Nephron (organoid): ENCODE measurements at regions not wholly inside any gene's neighbourhood (a gene's known extent, or its start where the extent isn't known, plus 50 kb on each side); places are given as distances from the start of the nearest gene placed in this dataset.
"Not testable (repeated sequence)": the region's sequence is repeated elsewhere in the genome, so short reads cannot be mapped to it uniquely, and the experiment has no call there.

Source experiments
- H3K27ac Mint-ChIP-seq, 3 experiments: 2 replicates each; pipeline ENCODE4 v1.8.0; 2020; ENCODE audit warnings: mixed read lengths in 3 of 3, mild to moderate bottlenecking in 2 of 3, moderate library complexity in 1 of 3
- H3K27me3 Mint-ChIP-seq: 2 replicates; pipeline ENCODE4 v1.8.0; 2021; ENCODE audit warnings: low read depth, mild to moderate bottlenecking, moderate library complexity, mixed read lengths
- H3K36me3 Mint-ChIP-seq: 2 replicates; pipeline ENCODE4 v1.8.0; 2020; ENCODE audit warnings: low read depth, mixed read lengths
- H3K4me1 Mint-ChIP-seq: 2 replicates; pipeline ENCODE4 v1.8.0; 2020; ENCODE audit warnings: mixed read lengths
- H3K4me3 Mint-ChIP-seq, 3 experiments: 2 replicates each; pipeline ENCODE4 v1.8.0; 2020; ENCODE audit warnings: mild to moderate bottlenecking in 3 of 3, mixed read lengths in 3 of 3, moderate library complexity in 2 of 3
- H3K9me3 Mint-ChIP-seq: 2 replicates; pipeline ENCODE4 v1.8.0; 2020; ENCODE audit warnings: mixed read lengths
- TF ChIP-seq, protein P1 (sequence below), 3 experiments: fragments of 200-600 bp; sonication (generic); IDR thresholded peaks; one replicate each; pipeline ENCODE4 v1.5.0; 2021; ENCODE audit warnings: antibody characterized with exemption in 3 of 3; ENCODE audit not compliant: unreplicated experiment in 3 of 3

DNA sequence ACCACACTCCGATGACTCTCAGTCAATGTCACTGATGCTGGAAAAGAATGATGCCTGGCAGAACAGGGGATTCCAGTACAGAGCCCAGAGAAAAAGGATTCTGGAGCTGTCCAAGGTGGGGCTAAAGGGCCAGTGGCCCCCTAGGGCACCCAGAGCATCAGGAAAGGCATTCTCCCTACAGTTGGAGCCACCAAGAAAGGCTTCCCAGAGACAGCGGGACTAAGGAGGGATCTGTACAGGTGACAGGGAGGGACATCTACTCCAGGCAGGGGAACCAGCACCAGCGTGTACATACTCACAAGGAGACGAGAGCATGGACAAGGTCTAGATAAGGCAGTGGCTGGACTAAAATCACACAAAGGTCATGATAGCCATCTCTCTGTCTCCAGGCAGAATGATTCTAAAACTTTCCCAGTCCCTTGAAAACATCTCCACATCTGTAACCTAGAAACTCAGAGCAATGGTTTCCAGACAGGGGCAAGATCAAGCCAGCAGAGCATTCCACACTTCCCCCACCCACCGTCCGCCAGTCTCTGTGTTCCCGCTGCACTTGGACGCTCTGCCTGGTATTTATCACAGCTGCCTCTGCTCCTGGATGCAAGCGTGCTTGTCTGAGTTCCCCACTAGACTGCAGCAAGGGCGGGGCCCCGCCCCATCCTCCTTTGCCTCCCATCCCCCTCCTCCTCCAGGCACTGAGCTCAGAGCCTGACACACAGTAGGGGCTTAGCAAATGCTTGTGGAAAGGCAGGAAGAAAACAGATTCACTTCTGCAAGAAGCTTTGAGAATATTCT, 111.6 kb upstream of the ZC3H12A start:
- Mint-ChIP-seq H3K4me3 (no peak overlapping the region), H3K27ac (no peak overlapping the region), H3K27me3 (peaks cover 70% of the 10 kb centered on the region), H3K9me3 (no peaks in the 10 kb centered on the region), H3K4me1 (peaks cover 9% of the 10 kb centered on the region), H3K36me3 (no peaks in the 10 kb centered on the region)
- TF ChIP-seq, protein P1, sequence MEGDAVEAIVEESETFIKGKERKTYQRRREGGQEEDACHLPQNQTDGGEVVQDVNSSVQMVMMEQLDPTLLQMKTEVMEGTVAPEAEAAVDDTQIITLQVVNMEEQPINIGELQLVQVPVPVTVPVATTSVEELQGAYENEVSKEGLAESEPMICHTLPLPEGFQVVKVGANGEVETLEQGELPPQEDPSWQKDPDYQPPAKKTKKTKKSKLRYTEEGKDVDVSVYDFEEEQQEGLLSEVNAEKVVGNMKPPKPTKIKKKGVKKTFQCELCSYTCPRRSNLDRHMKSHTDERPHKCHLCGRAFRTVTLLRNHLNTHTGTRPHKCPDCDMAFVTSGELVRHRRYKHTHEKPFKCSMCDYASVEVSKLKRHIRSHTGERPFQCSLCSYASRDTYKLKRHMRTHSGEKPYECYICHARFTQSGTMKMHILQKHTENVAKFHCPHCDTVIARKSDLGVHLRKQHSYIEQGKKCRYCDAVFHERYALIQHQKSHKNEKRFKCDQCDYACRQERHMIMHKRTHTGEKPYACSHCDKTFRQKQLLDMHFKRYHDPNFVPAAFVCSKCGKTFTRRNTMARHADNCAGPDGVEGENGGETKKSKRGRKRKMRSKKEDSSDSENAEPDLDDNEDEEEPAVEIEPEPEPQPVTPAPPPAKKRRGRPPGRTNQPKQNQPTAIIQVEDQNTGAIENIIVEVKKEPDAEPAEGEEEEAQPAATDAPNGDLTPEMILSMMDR (IDR thresholded peaks at IDR 0.05; ENCODE audit: unreplicated experiment in 3 of 3), result no peak

DNA sequence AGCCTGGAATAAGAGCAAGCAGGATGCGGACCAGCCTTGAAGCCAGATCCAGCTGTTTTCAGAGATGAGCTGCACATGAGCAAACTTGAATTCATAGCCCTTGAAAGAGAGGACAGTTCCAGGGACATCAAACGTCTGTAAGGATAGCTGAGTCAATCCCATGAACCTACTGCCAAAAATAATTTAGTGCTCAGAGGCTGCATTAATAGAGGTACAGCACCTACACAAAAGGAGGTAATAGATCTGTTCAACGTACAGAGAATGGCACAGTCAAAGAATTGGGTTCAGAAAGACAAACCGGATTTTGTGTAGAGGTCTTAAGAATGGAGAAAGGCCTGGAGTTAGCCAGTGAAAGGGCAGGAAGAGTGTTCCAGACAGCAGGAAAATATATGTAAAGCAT, 110.8 kb upstream of the ZC3H12A start:
- Mint-ChIP-seq H3K27ac (no peak overlapping the region), H3K36me3 (no peaks in the 10 kb centered on the region), H3K4me3 (no peak overlapping the region), H3K27me3 (peaks cover 65% of the 10 kb centered on the region), H3K9me3 (no peaks in the 10 kb centered on the region), H3K4me1 (peaks cover 9% of the 10 kb centered on the region)
- TF ChIP-seq, protein P1 (IDR thresholded peaks at IDR 0.05; ENCODE audit: unreplicated experiment in 3 of 3), result no peak

DNA sequence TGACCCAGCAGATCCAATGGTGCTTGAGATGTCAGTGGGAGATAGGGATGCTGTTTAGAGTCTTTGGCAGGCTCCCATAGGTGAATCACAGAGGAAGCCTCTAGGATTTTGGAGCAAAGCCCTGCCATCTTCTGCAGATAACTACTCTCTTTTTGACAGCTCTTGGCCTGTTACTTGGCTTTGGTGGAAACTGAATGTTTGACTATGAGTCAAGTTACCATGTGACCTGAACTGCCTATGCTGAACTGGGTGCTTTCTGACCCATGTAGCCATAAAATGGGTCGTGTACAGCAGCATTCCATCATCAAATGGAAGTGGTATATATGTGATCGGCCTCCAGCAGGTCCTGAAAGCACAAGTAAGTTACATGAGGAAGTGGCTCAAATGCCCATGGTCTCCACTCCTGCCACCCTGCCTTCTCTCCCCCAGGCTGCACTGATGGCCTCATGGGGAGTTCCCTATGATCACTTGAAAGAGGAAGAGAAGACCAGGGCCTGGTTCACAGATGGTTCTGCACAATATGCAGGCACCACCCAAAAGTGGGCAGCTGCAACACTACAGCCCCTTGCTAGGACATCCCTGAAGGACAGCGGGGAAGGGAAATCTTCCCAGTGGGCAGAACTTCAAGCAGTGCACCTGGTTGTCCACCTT, 105.6 kb upstream of the ZC3H12A start:
- not testable (repeated sequence) for H3K4me1 Mint-ChIP-seq

DNA sequence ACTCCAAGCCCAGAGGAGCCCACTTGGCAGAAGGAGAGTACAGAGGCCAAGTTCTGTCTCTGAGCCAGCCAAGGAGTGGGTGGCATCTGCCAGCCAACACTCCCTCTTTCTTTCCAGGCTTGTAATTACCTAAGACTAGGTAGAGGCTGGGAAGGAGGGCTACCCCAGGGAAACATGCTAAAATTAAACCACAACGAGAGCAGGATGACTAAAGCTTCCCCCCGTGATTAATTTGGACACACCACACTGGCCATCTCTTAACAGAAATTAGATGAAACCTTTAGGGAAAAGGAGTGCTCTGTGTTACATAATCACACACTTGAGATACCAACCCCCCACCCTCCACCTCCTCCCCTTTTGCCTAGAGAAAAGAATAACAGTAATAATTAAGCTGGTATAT, 102.1 kb upstream of the ZC3H12A start:
- Mint-ChIP-seq H3K27me3 (peaks cover 32% of the 10 kb centered on the region), H3K4me3 (no peak overlapping the region), H3K9me3 (no peaks in the 10 kb centered on the region), H3K4me1 (no peaks in the 10 kb centered on the region), H3K36me3 (no peaks in the 10 kb centered on the region), H3K27ac (no peak overlapping the region)
- TF ChIP-seq, protein P1 (IDR thresholded peaks at IDR 0.05; ENCODE audit: unreplicated experiment in 3 of 3), result no peak

More for the DNA sequence above, 105.6 kb upstream of the ZC3H12A start:
- not testable (repeated sequence) for H3K4me3 Mint-ChIP-seq, H3K9me3 Mint-ChIP-seq, H3K27ac Mint-ChIP-seq, H3K36me3 Mint-ChIP-seq
- H3K27me3 Mint-ChIP-seq, result peaks cover 37% of the 10 kb centered on the region

DNA sequence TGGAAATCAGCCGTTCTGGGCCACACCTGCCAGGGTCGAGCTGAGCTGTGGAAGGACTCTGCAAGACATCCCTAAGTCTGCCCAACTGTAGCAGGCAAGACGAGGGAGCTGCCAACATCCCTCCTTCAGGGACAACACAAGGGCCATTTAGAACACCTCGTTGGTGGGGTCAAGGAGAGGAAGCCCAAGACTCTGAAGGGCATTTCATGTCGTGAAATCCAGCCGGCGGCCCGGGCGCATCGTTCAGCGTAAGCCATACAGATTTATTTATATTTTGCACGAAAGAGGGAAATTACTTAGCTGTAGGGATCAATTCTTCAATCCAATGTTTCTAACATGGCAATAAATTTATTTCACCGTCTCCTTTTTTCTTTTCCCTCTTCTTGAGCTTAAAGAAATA, 101.7 kb upstream of the ZC3H12A start:
- TF ChIP-seq, protein P1 (IDR thresholded peaks at IDR 0.05; ENCODE audit: unreplicated experiment in 3 of 3), result no peak
- Mint-ChIP-seq H3K9me3 (no peaks in the 10 kb centered on the region), H3K27me3 (peaks cover 36% of the 10 kb centered on the region), H3K27ac (no peak overlapping the region), H3K36me3 (no peaks in the 10 kb centered on the region), H3K4me3 (no peak overlapping the region), H3K4me1 (no peaks in the 10 kb centered on the region)

DNA sequence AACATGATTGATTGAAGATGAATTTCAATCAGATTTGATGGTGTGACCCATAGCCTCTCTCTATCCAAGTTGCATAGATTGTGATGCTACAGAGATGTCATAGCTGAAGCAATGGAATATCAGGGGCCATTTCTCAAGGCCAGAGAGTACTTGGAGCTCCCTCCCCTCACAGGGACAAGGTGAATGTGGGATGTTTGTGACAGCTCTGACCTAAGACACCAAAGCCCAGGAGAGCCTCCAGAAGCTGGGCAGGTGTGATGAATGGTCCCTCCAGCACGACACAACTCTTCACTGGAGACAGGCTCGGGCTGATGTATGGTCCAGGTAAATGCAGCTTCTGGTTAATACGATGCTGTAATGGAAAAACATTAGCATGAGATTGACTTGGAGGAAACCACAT, 101.0 kb upstream of the ZC3H12A start:
- Mint-ChIP-seq H3K4me1 (no peaks in the 10 kb centered on the region), H3K36me3 (no peaks in the 10 kb centered on the region), H3K4me3 (no peak overlapping the region), H3K27ac (no peak overlapping the region), H3K27me3 (peaks cover 43% of the 10 kb centered on the region), H3K9me3 (no peaks in the 10 kb centered on the region)
- TF ChIP-seq, protein P1 (IDR thresholded peaks at IDR 0.05; ENCODE audit: unreplicated experiment in 3 of 3), result no peak

DNA sequence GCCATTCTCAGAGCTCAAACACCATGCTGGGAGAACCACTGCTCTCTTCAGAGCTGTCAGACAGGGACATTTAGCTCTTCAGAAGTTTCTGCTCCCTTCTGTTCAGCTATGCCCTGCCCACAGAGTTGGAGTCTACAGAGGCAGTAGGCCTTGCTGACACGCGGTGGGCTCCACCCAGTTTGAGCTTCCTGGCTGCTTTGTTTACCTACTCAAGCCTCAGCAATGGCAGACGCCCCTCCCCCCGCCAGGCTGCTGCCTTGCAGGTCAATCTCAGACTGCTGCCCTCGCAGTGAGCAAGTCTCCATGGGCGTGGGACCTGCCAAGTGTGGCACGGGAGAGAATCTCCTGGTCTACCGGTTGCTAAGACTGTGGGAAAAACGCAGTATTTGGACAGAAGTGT, 93.8 kb upstream of the ZC3H12A start:
- not testable (repeated sequence) for H3K36me3 Mint-ChIP-seq, H3K9me3 Mint-ChIP-seq, H3K4me3 Mint-ChIP-seq, H3K27ac Mint-ChIP-seq, H3K4me1 Mint-ChIP-seq
- peaks cover 48% of the 10 kb centered on the region for H3K27me3 Mint-ChIP-seq
